ENCODE measurements at regions not wholly inside any gene's neighbourhood (a gene's known extent, or its start where the extent isn't known, plus 50 kb on each side); places are given as distances from the start of the nearest gene placed in this dataset.

DNA sequence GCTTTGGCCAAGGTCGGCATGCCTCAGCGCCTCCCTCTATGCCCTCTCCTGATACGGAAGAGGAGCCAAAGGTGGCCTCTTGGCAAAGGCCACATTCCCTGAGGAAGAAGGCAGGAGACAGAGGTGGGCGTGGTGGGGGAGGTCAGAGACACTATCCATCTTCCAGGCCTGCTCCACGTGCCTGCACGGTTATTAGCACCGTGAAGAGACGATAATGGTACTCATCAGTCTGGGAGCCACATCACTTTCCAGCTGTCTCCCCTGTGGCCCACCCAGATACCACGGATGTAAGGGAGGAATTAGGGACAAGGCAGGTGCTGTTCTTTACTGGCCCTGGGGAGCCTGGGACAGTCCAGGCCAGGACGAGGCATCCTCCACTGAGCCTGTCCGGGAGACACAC lies 354.3 kb downstream of the MN1 start:
- no peaks in the 10 kb centered on the region for H3K36me3 ChIP-seq
- no peak overlapping the region for H3K27ac ChIP-seq
- no peak for DNase-seq
- no peak overlapping the region for H3K4me3 ChIP-seq (replicated peaks in 1 of 3)
- H3K4me1 ChIP-seq, result no peaks in the 10 kb centered on the region
- 83 to 85% methylated on average over 11 of the region's 11 CpGs for WGBS, 2 donors
- intact Hi-C loops (cut with DNase I), result no loop called here
- TF ChIP-seq, protein P1, sequence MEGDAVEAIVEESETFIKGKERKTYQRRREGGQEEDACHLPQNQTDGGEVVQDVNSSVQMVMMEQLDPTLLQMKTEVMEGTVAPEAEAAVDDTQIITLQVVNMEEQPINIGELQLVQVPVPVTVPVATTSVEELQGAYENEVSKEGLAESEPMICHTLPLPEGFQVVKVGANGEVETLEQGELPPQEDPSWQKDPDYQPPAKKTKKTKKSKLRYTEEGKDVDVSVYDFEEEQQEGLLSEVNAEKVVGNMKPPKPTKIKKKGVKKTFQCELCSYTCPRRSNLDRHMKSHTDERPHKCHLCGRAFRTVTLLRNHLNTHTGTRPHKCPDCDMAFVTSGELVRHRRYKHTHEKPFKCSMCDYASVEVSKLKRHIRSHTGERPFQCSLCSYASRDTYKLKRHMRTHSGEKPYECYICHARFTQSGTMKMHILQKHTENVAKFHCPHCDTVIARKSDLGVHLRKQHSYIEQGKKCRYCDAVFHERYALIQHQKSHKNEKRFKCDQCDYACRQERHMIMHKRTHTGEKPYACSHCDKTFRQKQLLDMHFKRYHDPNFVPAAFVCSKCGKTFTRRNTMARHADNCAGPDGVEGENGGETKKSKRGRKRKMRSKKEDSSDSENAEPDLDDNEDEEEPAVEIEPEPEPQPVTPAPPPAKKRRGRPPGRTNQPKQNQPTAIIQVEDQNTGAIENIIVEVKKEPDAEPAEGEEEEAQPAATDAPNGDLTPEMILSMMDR (IDR thresholded peaks at IDR 0.05), result no peak
- TF ChIP-seq POLR2A (IDR thresholded peaks at IDR 0.05), result no peak
- H3K27me3 ChIP-seq, result no peaks in the 10 kb centered on the region
- H3K9me3 ChIP-seq, result no peaks in the 10 kb centered on the region

DNA sequence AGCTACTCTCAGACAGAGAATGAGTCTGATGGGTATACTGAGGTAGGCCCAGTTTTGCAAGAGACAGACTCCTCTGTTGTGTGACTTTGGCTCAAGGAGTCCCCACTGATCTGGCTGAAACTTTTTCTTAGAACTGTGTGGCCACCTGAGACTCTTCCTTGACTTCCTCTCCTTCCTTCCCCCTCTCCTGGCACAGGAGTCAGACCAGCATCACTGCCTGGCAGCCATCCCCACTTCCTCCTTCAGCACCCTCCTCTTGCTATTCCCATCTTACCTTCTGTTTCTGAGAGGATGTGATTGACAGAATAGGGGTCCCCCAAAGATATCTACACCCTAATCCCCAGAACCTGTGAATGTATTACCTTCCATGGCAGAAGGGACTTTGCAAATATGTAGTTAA lies 351.1 kb downstream of the MN1 start:
- intact Hi-C loops (cut with DNase I), result no loop called here
- no peak for TF ChIP-seq POLR2A (IDR thresholded peaks at IDR 0.05)
- TF ChIP-seq, protein P1 (IDR thresholded peaks at IDR 0.05), result no peak
- Histone ChIP-seq H3K27me3 (no peaks in the 10 kb centered on the region), H3K27ac (no peak overlapping the region), H3K4me1 (no peaks in the 10 kb centered on the region), H3K4me3 (replicated peaks in 1 of 3) (no peak overlapping the region), H3K36me3 (no peaks in the 10 kb centered on the region), H3K9me3 (no peaks in the 10 kb centered on the region)
- no peak for DNase-seq

DNA sequence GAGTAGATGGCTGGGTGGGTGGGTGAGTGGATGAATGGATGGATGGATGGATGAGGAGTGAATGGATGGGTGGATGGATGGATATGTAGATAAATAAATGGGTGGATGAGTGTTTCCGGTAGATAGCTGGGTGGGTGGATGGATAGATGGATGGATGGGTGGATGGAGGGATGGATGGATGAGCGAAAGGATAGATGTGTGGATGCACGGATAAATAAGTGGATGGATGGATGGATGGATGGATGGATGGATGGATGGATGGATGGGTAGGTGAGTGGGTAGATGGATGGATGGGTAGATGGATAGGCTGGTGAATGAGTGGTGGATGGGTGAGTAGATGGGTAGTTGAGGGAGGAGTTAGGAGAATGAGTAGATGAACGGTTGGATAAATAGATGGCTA lies 349.3 kb downstream of the MN1 start:
- intact Hi-C loops (cut with DNase I), result no loop called here
- H3K27ac ChIP-seq, result no peak overlapping the region
- no peaks in the 10 kb centered on the region for H3K36me3 ChIP-seq
- no peaks in the 10 kb centered on the region for H3K27me3 ChIP-seq
- no peaks in the 10 kb centered on the region for H3K4me1 ChIP-seq
- 91 to 92% methylated on average over 4 of the region's 4 CpGs for WGBS, 2 donors
- no peaks in the 10 kb centered on the region for H3K9me3 ChIP-seq
- no peak overlapping the region for H3K4me3 ChIP-seq (replicated peaks in 1 of 3)
- no peak for TF ChIP-seq POLR2A (IDR thresholded peaks at IDR 0.05)
- TF ChIP-seq, protein P1 (IDR thresholded peaks at IDR 0.05), result no peak
- no peak for DNase-seq

DNA sequence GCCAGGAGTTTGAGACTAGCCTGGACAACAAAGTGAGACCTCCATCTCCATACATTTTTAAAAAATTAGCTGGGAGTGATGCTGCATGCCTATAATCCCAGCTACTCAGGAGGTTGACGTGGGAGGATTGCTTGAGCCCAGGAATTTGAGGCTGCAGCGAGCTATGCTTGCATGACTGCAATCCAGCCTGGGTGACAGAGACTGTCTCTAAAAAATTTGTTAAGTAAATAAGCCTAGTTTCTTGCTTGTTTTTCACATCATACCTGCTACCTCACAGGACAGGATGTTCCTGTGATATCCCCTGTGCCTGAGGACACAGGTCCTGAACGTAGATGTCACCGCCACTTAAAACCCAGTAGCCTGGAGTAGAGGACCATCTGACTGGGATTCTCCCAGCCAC lies 348.6 kb downstream of the MN1 start:
- Histone ChIP-seq H3K4me1 (no peaks in the 10 kb centered on the region), H3K4me3 (replicated peaks in 1 of 3) (no peak overlapping the region), H3K36me3 (no peaks in the 10 kb centered on the region), H3K27me3 (no peaks in the 10 kb centered on the region), H3K9me3 (no peaks in the 10 kb centered on the region), H3K27ac (no peak overlapping the region)
- DNase-seq, result no peak
- TF ChIP-seq POLR2A (IDR thresholded peaks at IDR 0.05), result no peak
- TF ChIP-seq, protein P1 (IDR thresholded peaks at IDR 0.05), result no peak
- intact Hi-C loops (cut with DNase I), result no loop called here
- WGBS, 2 donors, result 81 to 89% methylated on average over 3 to 4 of the region's 4 CpGs

DNA sequence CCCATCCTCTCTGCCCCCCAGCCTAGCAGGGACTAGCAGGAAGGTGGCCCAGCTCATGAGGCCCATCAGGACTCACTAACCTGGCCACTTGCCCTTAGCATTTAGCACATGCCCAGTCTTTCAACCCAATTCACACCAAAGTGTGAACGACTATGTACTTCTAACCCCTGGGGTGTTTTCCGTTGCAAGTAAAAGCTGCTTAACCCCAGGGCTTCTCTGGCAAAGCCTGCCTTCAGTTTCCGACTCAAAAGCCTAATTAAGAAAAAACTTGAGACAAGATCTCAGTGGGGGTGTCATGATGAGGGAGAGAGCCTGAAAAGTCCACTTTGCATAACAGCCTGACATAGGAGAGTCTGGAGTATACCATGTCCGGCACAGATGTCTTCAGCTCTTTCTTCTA lies 347.8 kb downstream of the MN1 start:
- Histone ChIP-seq H3K36me3 (no peaks in the 10 kb centered on the region), H3K4me3 (replicated peaks in 1 of 3) (no peak overlapping the region), H3K27me3 (no peaks in the 10 kb centered on the region), H3K4me1 (no peaks in the 10 kb centered on the region), H3K9me3 (no peaks in the 10 kb centered on the region), H3K27ac (no peak overlapping the region)
- TF ChIP-seq, protein P1 (IDR thresholded peaks at IDR 0.05), result no peak
- TF ChIP-seq POLR2A (IDR thresholded peaks at IDR 0.05), result no peak
- intact Hi-C loops (cut with DNase I), result no loop called here
- 71 to 84% methylated on average over 4 of the region's 4 CpGs for WGBS, 2 donors
- DNase-seq, result no peak
